SW 1271 (cell line): ENCODE measurements at regions not wholly inside any gene's neighbourhood (a gene's known extent, or its start where the extent isn't known, plus 50 kb on each side); places are given as distances from the start of the nearest gene placed in this dataset.

Experiments
- DNase-seq, 2 experiments: peaks; one replicate each; lab custom pipeline; 2025; lab: John Stamatoyannopoulos, UW

- no peak for DNase-seq
Measured at GRCh38 chr5:23579566-23579965, 72.2 kb downstream of the PRDM9 start.

GRCh38 chr5:23583081-23583480 lies 75.7 kb downstream of the PRDM9 start:
- no peak for DNase-seq

- DNase-seq, result no peak
Measured at GRCh38 chr5:23588841-23589326, 81.5 kb downstream of the PRDM9 start.

- no peak for DNase-seq
Measured at GRCh38 chr5:23591250-23591649, 83.8 kb downstream of the PRDM9 start.

- no peak for DNase-seq
Measured at GRCh38 chr5:23606927-23607326, 99.5 kb downstream of the PRDM9 start.

- no peak for DNase-seq
Measured at GRCh38 chr5:23612701-23613100, 105.3 kb downstream of the PRDM9 start.

- DNase-seq, result no peak
Measured at GRCh38 chr5:23613566-23613965, 106.2 kb downstream of the PRDM9 start.

GRCh38 chr5:23614422-23614821 lies 107.0 kb downstream of the PRDM9 start:
- peak in 1 of 2 experiments; percentile 12 for DNase-seq

- no peak for DNase-seq
Measured at GRCh38 chr5:23626961-23627360, 119.6 kb downstream of the PRDM9 start.

GRCh38 chr5:23627976-23628375 lies 120.6 kb downstream of the PRDM9 start:
- DNase-seq, result no peak

GRCh38 chr5:23629396-23629795 lies 122.0 kb downstream of the PRDM9 start:
- no peak for DNase-seq

GRCh38 chr5:23631302-23632045 lies 124.1 kb downstream of the PRDM9 start:
- peak; percentile 91 to 97 for DNase-seq

GRCh38 chr5:23635938-23636337 lies 128.5 kb downstream of the PRDM9 start:
- no peak for DNase-seq

GRCh38 chr5:23639326-23639725 lies 131.9 kb downstream of the PRDM9 start:
- DNase-seq, result peak in 1 of 2 experiments; percentile 17

- no peak for DNase-seq
Measured at GRCh38 chr5:23648656-23649055, 141.2 kb downstream of the PRDM9 start.

GRCh38 chr5:23649594-23649993 lies 142.2 kb downstream of the PRDM9 start:
- no peak for DNase-seq

- DNase-seq, result no peak
Measured at GRCh38 chr5:23655674-23656073, 148.3 kb downstream of the PRDM9 start.

GRCh38 chr5:23675456-23675855 lies 168.0 kb downstream of the PRDM9 start:
- no peak for DNase-seq

GRCh38 chr5:23677996-23678395 lies 170.6 kb downstream of the PRDM9 start:
- DNase-seq, result no peak

- no peak for DNase-seq
Measured at GRCh38 chr5:23684103-23684502, 176.7 kb downstream of the PRDM9 start.

GRCh38 chr5:23703940-23704855 lies 196.8 kb downstream of the PRDM9 start:
- DNase-seq, result no peak

- DNase-seq, result no peak
Measured at GRCh38 chr5:23717486-23717885, 210.1 kb downstream of the PRDM9 start.

- no peak for DNase-seq
Measured at GRCh38 chr5:23718564-23718963, 211.2 kb downstream of the PRDM9 start.
